AG10803 (cell line): ENCODE measurements at regions not wholly inside any gene's neighbourhood (a gene's known extent, or its start where the extent isn't known, plus 50 kb on each side); places are given as distances from the start of the nearest gene placed in this dataset.
"Not testable (repeated sequence)": the region's sequence is repeated elsewhere in the genome, so short reads cannot be mapped to it uniquely, and the experiment has no call there.

Experiments used
- DNase-seq: peaks from one replicate; pipeline ENCODE4 v3.0.0; 2010; ENCODE audit warnings: low read depth
- H3K4me3 ChIP-seq: 2 replicates; pipeline ENCODE4 v1.5.1; 2011; ENCODE audit warnings: mild to moderate bottlenecking, low read length, control low read depth
- TF ChIP-seq, protein P1 (sequence below): conservative IDR thresholded peaks from 2 replicates; pipeline ENCODE4 v1.5.1; 2011; ENCODE audit warnings: mild to moderate bottlenecking, low read length, control low read depth, inconsistent platforms

DNA sequence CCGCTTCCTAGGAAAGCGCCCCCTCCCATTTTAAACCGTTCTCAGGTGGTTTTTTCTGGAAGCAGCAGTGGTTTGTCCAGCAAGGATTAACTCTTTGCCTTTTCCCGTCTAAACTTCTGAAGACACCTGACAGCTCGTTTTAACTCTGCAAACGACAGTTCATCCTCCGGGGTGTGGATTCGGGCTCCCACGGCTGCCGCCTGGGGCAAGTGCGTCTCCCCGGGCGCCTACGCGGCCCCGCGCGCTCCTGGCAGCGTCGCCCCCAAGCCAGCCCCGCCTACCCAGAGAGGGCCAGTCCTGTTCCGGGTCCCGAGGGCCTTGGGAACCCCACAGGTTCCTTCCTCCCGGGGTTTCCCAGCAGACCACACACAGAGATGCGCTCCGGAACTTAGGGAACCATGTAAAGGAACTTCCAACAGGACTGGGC is 54.4 kb downstream of the PRR18 start:
- TF ChIP-seq, protein P1, sequence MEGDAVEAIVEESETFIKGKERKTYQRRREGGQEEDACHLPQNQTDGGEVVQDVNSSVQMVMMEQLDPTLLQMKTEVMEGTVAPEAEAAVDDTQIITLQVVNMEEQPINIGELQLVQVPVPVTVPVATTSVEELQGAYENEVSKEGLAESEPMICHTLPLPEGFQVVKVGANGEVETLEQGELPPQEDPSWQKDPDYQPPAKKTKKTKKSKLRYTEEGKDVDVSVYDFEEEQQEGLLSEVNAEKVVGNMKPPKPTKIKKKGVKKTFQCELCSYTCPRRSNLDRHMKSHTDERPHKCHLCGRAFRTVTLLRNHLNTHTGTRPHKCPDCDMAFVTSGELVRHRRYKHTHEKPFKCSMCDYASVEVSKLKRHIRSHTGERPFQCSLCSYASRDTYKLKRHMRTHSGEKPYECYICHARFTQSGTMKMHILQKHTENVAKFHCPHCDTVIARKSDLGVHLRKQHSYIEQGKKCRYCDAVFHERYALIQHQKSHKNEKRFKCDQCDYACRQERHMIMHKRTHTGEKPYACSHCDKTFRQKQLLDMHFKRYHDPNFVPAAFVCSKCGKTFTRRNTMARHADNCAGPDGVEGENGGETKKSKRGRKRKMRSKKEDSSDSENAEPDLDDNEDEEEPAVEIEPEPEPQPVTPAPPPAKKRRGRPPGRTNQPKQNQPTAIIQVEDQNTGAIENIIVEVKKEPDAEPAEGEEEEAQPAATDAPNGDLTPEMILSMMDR: no peak
- no peak for DNase-seq
- no peak overlapping the region for H3K4me3 ChIP-seq

DNA sequence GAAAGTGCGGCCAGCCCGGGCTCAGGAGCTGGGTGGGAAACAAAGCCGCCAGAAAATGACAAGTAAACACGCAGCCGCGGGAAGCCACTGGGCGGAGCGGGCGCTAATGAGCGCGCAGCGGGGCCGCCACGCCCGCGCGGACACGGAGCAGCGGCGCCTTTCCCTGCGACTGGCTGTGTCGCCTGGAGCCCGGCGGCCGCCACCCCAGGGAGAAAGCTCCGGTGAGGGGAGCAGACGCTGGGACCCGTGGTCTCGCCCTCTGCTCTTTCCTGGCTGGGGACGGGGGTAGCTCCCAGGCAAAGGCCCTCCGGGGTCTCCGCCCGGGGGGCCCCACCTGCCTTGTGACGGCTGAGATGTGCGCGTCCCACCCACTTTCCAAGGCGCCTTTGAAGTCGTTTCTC is 54.9 kb downstream of the PRR18 start:
- no peak overlapping the region for H3K4me3 ChIP-seq
- DNase-seq: no peak
- TF ChIP-seq, protein P1: no peak

DNA sequence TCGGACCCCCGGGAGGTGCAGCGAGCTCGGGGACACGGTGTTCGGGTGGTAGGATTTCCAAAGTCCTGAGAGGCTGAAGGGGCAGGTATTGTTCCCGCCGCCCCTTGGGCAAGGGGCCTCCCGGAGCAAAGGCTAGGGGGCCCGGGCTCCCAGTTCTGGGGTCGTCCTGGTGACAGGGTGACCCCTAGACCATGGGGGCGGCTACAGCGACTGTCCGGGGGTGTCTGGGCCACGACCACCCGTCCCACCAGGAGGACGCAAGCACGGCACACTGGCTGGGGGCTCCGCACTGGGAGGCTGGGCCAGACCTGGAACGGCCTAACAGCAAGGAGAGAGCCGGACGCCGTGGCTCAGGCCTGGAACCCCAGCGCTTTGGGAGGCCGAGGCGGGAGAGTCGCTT is 55.6 kb downstream of the PRR18 start:
- TF ChIP-seq, protein P1: no peak
- no peak for DNase-seq
- H3K4me3 ChIP-seq: no peak overlapping the region

DNA sequence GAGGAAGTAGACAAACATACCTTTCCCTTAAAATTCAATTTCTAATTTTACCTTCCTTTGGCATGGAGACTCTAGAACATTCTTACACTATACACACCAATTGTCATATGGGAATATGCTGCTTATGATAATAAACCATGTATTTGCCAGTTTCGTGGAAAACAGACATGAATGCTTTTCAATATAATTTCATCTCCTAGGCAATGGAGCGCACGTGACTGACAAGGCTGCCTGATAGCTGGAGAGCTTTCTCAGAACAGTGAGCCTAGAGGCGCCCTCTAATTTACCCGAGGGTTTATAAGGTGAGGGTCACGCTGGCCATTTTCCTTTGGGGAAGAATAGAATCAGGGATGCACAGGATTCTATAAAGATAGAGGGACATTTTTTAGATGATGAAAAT is 56.5 kb downstream of the PRR18 start:
- no peak for DNase-seq
- TF ChIP-seq, protein P1: no peak
- no peak overlapping the region for H3K4me3 ChIP-seq

DNA sequence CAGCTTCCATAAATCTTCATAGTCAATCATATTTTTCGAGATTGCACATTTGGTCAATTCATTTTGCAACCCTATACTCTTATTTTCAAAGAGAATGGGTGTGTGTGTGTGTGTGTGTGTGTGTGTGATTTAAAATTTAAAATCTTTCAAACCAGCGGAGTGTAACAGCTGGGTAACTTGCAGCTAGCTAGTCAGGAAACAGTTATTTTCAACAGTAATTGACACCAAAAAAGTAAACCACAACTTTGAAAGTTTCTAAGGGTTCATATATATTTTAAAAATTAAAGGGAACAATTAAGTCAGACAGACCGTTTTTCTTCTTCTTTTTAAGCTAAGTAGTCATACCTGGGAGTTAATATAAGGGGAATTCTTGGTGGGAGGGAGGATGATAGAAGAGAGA is 57.0 kb downstream of the PRR18 start:
- no peak overlapping the region for H3K4me3 ChIP-seq
- TF ChIP-seq, protein P1: no peak
- no peak for DNase-seq

DNA sequence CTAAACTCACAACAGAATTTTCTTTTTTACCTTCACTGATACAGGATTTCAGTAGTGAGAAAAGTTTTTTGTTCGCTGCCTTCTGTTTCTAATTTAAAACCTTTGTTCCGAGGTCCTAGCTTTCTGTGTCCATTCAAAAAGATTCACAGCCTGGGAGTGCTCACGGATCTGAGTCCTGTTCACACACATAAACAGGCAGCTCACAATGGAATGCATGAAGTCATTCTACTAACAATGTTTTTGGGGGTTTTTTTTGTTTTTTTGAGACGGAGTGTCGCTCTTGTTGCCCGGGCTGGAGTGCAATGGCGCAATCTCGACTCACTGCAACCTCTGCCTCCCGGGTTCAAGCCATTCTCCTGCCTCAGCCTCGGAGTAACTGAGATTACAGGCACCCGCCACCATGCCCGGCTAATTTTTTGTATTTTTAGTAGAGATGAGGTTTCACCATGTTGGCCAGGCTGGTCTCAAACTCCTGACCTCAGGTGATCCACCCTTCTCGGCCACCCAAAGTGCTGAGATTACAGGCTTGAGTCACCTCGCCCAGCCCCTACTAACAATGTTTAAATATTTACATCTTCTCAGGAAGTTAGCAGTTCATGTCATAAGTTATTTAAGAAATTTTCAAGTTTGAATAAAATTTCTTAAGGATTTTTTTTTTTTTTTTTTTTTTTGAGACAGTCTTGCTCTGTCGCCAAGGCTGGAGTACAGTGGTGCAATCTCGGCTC is 59.0 kb downstream of the PRR18 start:
- not testable (repeated sequence) for DNase-seq, H3K4me3 ChIP-seq

DNA sequence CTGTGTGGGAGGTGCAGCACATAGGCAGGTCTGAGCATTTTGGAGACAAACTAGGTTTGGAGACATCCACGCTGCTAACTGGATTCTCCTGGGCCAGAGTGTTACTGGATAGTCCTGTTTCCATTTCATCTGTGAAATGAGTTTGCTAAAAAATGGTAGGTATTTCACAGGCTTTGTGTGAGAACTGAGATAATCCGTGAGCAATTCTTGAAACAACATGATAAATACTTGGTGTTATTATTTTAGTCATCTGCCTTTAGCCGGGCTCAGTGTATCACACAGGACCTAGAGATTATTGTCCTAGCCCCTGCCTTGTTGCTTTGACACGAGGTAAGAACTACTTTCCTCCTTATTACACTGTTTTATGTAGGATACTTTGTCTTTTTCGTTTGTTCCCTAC is 63.0 kb downstream of the PRR18 start:
- TF ChIP-seq, protein P1: no peak
- no peak overlapping the region for H3K4me3 ChIP-seq
- no peak for DNase-seq
